C4-2B (cell line): ENCODE measurements at regions not wholly inside any gene's neighbourhood (a gene's known extent, or its start where the extent isn't known, plus 50 kb on each side); places are given as distances from the start of the nearest gene placed in this dataset.

Experiments used
- H3K27ac ChIP-seq: fragments of 450-650 bp; 2 replicates; pipeline ENCODE4 v1.5.1; 2017
- ZFX ChIP-seq: fragments of 450-650 bp; IDR thresholded peaks from 2 replicates; pipeline ENCODE4 v1.6.1; 2017
- TF ChIP-seq, protein P1 (sequence below): fragments of 450-650 bp; conservative IDR thresholded peaks from 2 replicates; pipeline ENCODE4 v1.5.1; 2017; ENCODE audit warnings: mild to moderate bottlenecking

DNA sequence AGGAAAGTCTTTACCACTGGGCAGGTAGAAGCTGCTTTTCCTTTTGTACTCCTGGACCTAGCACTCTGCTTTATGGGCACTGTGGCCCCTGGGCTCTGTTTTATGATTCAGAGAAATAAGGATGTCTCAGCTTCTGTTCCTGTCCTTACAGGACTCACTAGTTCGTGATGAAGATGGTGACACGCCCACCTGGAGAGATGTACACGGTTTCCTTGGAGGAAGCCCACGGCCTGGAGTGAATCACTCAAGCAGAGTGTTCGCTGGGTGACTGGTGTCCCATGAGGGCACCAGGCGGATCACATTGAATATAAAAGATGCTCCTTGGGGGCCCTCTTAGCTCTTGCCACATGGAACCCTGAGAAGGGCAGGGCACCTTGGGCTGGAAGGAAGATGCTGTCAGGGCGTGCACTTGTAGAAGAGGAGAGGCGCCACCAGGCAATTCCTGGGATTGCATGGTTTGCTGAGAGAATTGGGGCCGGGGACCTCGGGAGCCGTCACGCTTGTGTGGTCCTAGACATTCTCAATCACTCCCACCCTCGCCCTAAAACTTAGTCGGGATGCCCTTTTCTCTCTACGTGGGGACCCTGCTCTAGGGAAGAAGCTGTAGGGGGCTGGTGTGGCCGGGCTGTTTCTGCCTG, 202.6 kb downstream of the TSHZ3 start:
- TF ChIP-seq, protein P1, sequence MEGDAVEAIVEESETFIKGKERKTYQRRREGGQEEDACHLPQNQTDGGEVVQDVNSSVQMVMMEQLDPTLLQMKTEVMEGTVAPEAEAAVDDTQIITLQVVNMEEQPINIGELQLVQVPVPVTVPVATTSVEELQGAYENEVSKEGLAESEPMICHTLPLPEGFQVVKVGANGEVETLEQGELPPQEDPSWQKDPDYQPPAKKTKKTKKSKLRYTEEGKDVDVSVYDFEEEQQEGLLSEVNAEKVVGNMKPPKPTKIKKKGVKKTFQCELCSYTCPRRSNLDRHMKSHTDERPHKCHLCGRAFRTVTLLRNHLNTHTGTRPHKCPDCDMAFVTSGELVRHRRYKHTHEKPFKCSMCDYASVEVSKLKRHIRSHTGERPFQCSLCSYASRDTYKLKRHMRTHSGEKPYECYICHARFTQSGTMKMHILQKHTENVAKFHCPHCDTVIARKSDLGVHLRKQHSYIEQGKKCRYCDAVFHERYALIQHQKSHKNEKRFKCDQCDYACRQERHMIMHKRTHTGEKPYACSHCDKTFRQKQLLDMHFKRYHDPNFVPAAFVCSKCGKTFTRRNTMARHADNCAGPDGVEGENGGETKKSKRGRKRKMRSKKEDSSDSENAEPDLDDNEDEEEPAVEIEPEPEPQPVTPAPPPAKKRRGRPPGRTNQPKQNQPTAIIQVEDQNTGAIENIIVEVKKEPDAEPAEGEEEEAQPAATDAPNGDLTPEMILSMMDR: no peak
- TF ChIP-seq ZFX: no peak
- H3K27ac ChIP-seq: no peak overlapping the region

DNA sequence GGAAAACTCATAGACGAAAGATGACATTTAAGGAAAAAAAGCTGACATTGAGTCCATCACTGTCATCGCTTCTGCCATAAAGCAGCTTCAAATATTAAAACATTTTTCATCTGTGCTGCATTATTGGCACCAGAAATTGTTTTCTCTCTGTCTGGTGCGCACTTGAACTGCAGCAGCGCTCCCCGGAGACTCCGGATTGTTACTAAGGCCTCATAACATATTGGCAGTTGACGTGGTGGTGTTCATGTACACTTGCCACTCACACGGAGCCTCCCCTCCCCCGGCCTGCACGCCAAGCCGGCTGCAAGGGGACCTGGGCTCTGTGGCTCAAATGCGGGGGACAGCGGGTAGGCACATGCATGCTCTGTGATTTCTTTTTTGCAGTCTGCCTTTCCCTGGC, 203.2 kb downstream of the TSHZ3 start:
- TF ChIP-seq, protein P1: no peak
- no peak for TF ChIP-seq ZFX
- H3K27ac ChIP-seq: no peak overlapping the region

DNA sequence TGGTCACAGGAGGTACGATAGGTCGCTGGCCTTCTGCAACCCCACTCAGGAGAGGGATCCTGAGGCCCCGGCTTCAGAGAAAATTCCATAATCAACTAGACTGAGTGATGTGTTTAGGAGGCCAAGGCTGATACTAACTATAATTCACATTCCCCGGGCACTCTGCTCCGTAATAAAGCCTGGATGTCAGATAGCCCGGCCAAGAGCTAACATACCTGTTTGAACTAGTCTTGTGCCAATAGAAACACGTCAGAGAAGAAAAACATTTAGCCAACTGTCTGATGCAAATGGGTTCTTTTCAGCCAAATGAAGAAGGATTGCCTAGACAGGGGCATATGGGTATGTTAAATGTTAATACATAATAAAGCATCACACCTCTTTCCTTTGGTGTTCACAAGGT, 204.2 kb downstream of the TSHZ3 start:
- TF ChIP-seq, protein P1: no peak
- TF ChIP-seq ZFX: no peak
- no peak overlapping the region for H3K27ac ChIP-seq

DNA sequence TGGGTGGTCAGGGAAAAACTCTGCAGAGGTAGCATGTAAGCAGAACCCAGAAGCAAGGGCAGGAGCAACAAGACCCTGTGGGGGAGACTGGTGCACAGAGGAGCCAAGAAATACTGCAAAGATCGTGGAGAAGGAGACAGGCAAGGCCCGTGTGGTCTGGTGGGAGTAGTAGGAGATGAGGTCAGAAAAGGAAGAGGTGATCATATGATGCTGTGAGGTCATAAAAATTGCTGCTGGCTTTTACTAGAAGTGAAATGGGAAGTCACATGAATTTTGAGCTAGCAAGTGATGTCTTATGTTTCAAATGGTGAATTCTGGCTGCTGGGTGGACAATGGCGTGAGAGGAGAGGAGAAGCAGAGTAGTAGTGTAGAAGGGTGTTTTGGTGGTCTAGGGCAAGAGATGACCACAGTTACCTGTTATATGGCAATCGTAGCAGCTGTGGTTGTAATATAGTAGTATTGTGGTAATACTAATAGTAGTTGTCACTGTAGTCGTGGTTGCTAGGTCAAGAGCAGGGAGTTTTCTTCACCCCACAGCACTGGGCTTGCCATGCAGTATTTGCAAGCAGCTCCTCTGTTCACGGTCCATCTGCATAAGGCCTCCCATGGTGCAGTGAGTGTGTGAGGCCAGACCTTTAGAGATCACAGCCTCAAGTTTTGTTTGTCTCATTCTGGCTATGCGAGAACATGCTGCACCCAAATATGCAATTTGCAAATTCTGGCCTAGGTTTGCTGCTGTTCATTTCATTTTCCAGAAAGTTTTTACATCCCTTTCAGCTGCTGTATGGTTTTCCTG, 205.0 kb downstream of the TSHZ3 start:
- TF ChIP-seq, protein P1: no peak
- no peak for TF ChIP-seq ZFX
- no peak overlapping the region for H3K27ac ChIP-seq

DNA sequence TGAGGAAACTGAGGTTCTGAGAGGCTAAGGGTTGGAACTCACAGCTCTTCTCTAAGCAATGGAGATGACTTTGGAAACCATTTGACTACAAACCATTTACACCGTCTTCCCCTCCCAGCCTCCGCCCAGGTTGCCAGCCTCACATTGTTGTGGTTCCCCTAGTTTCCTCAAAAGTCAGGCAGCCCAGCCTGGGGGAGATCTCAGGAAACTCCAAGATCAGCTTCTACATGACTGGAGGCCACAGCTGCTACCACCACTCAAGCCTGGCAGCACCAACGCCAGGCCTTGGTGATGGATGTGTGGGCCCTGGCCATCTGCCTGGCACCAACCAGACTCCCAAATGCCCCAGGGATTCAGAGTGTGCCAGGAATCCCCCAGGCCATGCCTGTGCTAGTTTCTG, 207.9 kb downstream of the TSHZ3 start:
- no peak overlapping the region for H3K27ac ChIP-seq
- no peak for TF ChIP-seq ZFX
- TF ChIP-seq, protein P1: no peak

DNA sequence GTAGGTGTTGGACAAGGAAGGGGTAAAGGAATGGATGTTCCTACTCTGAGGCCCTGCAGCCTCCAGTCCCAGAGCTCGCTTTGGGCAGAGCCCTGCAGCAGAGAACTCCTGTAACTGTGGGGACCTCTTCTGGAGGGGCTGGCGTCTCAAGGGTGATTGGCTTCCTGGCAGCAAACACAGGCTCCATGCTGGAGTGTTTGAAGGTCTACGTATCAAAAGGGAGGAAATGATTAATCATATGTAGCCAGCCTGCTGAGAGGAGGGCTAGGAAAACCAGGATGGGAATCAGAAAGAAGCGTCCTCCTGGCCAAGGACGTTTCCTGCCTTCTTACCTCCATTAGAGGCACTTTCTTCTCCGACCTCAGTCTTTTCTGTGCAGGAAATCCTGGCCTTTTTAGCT, 208.5 kb downstream of the TSHZ3 start:
- H3K27ac ChIP-seq: no peak overlapping the region
- no peak for TF ChIP-seq ZFX
- TF ChIP-seq, protein P1: no peak

DNA sequence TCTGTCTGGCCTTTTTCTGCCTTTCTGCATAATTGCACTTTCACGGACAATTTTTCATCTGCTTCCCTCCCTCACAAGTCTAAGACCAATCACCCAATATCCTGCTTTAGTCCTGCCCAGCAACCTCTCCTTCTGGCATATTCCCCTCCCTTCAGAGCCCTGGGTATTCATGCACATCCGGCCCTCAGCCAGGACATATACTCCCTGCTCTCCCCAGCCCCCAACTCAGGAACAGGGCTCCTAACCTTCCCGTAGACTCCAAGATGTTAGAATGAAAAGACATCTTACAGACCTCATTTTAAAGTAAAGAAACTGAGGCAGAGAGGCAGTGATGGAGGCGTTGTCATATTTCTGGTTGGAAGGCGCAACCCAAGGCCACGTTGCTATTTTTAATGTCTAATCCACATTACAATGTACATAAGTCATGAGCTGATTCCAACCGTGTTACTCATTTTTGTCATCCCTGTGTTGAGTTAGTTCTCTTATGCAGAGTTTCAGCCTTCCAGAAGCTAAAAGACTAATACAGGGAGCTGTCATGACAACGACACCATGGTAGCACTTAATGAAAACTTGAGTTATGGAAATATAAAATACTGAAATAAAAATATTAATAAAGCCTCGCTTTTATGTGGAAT, 209.2 kb downstream of the TSHZ3 start:
- no peak overlapping the region for H3K27ac ChIP-seq
- TF ChIP-seq, protein P1: no peak
- no peak for TF ChIP-seq ZFX
